Caco-2 (cell line): ENCODE measurements at regions not wholly inside any gene's neighbourhood (a gene's known extent, or its start where the extent isn't known, plus 50 kb on each side); places are given as distances from the start of the nearest gene placed in this dataset.

Experiments used
- BruUV-seq: library from RNA; stranded (reverse); fragments of 400-500 nt; replicated peaks from 2 replicates; lab custom pipeline; 2021; lab: Mats Ljungman, UMichigan
- CTCF ChIA-PET: fragments of 300-600 bp; sonication (Branson Sonifier 250); formaldehyde crosslinking; loops from one replicate; lab custom pipeline; 2022; ENCODE audit warnings: antibody characterized with exemption; lab: Charles Lee
- POLR2A ChIA-PET: fragments of 300-600 bp; sonication (Branson Sonifier 250); formaldehyde crosslinking; loops from one replicate; lab custom pipeline; 2022; ENCODE audit warnings: antibody characterized with exemption; lab: Charles Lee
- DNase-seq, 2 experiments: peaks; one replicate each; pipeline versions ENCODE4 v3.0.0 to v3.0.0-alpha.2; 2020 to 2022
- H3K27me3 ChIP-seq: replicated peaks from 2 replicates; pipeline ENCODE4 v1.6.0; 2011; ENCODE audit warnings: low read length; ENCODE audit not compliant: control insufficient read depth, insufficient read depth
- H3K36me3 ChIP-seq: 2 replicates; pipeline ENCODE4 v1.5.1; 2011; ENCODE audit warnings: low read length; ENCODE audit not compliant: control insufficient read depth, insufficient read depth
- H3K4me1 ChIP-seq: fragments of 250-450 bp; sonication (Bioruptor Pico); 2 replicates; pipeline ENCODE4 v1.5.1; 2020; ENCODE audit warnings: mild to moderate bottlenecking
- H3K4me3 ChIP-seq: 2 replicates; pipeline ENCODE4 v1.5.1; 2011; ENCODE audit warnings: low read depth, mild to moderate bottlenecking, control low read depth, low read length
- H3K9me3 ChIP-seq: fragments of 250-450 bp; sonication (Bioruptor Pico); 2 replicates; pipeline ENCODE4 v1.5.1; 2020; ENCODE audit warnings: mild to moderate bottlenecking, moderate library complexity
- H3K27ac Mint-ChIP-seq: one replicate; pipeline ENCODE4 v1.8.0; 2022; ENCODE audit warnings: mixed read lengths; ENCODE audit not compliant: unreplicated experiment
- H3K27me3 Mint-ChIP-seq: one replicate; pipeline ENCODE4 v1.8.0; 2022; ENCODE audit warnings: mixed read lengths; ENCODE audit not compliant: insufficient read depth, unreplicated experiment
- H3K36me3 Mint-ChIP-seq: one replicate; pipeline ENCODE4 v1.8.0; 2022; ENCODE audit warnings: mild to moderate bottlenecking, mixed read lengths; ENCODE audit not compliant: insufficient read depth, unreplicated experiment
- H3K4me1 Mint-ChIP-seq: one replicate; pipeline ENCODE4 v1.8.0; 2022; ENCODE audit warnings: low read depth, mixed read lengths; ENCODE audit not compliant: unreplicated experiment
- H3K4me3 Mint-ChIP-seq: one replicate; pipeline ENCODE4 v1.8.0; 2022; ENCODE audit warnings: mild to moderate bottlenecking, moderate library complexity, mixed read lengths; ENCODE audit not compliant: unreplicated experiment
- H3K9me3 Mint-ChIP-seq: one replicate; pipeline ENCODE4 v1.8.0; 2022; ENCODE audit warnings: mixed read lengths; ENCODE audit not compliant: unreplicated experiment
- intact Hi-C: fragments of 100-400 bp; cut with micrococcal nuclease; formaldehyde crosslinking; loops from one replicate; pipeline ENCODE4 v1.10.0; 2022; ENCODE audit not compliant: unreplicated experiment
- TF ChIP-seq, protein P1 (sequence below), 2 experiments: fragments of 200-600 bp in 1 of 2; IDR thresholded peaks; 1 replicate in 1 of 2; 2 replicates in 1 of 2; pipeline versions ENCODE4 v1.5.1 to v1.8.0; 2011 to 2022; ENCODE audit warnings: antibody characterized with exemption in 1 of 2, control low read depth in 1 of 2, inconsistent platforms in 1 of 2, low read depth in 1 of 2, low read length in 1 of 2, mild to moderate bottlenecking in 1 of 2, moderate library complexity in 1 of 2; ENCODE audit not compliant: insufficient read depth in 1 of 2, severe bottlenecking in 1 of 2, unreplicated experiment in 1 of 2

- no peak overlapping the region for H3K4me3 ChIP-seq
- Mint-ChIP-seq H3K27me3 (no peaks in the 10 kb centered on the region), H3K9me3 (peaks cover 24% of the 10 kb centered on the region), H3K4me3 (no peak overlapping the region), H3K4me1 (no peaks in the 10 kb centered on the region), H3K36me3 (no peaks in the 10 kb centered on the region), H3K27ac (no peak overlapping the region)
- no peaks in the 10 kb centered on the region for H3K27me3 ChIP-seq
- POLR2A ChIA-PET: no interaction called here
- TF ChIP-seq, protein P1, sequence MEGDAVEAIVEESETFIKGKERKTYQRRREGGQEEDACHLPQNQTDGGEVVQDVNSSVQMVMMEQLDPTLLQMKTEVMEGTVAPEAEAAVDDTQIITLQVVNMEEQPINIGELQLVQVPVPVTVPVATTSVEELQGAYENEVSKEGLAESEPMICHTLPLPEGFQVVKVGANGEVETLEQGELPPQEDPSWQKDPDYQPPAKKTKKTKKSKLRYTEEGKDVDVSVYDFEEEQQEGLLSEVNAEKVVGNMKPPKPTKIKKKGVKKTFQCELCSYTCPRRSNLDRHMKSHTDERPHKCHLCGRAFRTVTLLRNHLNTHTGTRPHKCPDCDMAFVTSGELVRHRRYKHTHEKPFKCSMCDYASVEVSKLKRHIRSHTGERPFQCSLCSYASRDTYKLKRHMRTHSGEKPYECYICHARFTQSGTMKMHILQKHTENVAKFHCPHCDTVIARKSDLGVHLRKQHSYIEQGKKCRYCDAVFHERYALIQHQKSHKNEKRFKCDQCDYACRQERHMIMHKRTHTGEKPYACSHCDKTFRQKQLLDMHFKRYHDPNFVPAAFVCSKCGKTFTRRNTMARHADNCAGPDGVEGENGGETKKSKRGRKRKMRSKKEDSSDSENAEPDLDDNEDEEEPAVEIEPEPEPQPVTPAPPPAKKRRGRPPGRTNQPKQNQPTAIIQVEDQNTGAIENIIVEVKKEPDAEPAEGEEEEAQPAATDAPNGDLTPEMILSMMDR (IDR thresholded peaks at IDR 0.05; ENCODE audit: insufficient read depth in 1 of 2, low read depth in 1 of 2, low read length in 1 of 2, severe bottlenecking in 1 of 2, unreplicated experiment in 1 of 2): no peak
- H3K4me1 ChIP-seq: no peaks in the 10 kb centered on the region
- peaks cover 11% of the 10 kb centered on the region for H3K9me3 ChIP-seq
- CTCF ChIA-PET: no interaction called here
- H3K36me3 ChIP-seq: no peaks in the 10 kb centered on the region
- BruUV-seq: no TSS peak
- no peak for DNase-seq
- intact Hi-C loops: no loop called here
These were observed 136.1 kb upstream of the CDK6 start for GRCh38 chr7:92972441-92972840.

DNA sequence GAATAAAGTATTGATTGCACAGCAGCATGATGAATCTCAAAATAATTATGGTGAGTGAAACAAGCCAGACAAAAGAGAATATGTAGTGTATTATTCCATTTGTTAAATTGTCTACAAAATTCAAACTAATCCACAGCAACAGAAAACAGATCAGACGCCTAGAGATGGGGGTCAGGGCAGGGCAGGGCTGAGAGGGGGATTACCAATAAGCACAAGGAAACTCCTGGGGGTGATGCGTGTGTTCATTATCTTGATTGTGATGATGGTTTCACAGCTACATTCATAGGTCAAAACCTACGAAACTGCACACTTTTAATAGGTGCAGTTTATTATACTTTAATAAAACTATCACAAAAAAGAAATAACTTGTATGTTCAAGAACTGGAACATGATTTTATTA lies 132.7 kb upstream of the CDK6 start:
- BruUV-seq: no TSS peak
- CTCF ChIA-PET: no interaction called here
- no peak overlapping the region for H3K27ac Mint-ChIP-seq
- no peak overlapping the region for H3K4me3 Mint-ChIP-seq
- no peaks in the 10 kb centered on the region for H3K9me3 Mint-ChIP-seq
- no peak for DNase-seq
- intact Hi-C loops: no loop called here
- no peaks in the 10 kb centered on the region for H3K36me3 Mint-ChIP-seq
- H3K9me3 ChIP-seq: no peaks in the 10 kb centered on the region; the same call in 1 of the 2 replicates
- H3K27me3 ChIP-seq: no peaks in the 10 kb centered on the region
- TF ChIP-seq, protein P1 (IDR thresholded peaks at IDR 0.05; ENCODE audit: insufficient read depth in 1 of 2, low read depth in 1 of 2, low read length in 1 of 2, severe bottlenecking in 1 of 2, unreplicated experiment in 1 of 2): no peak
- no peak overlapping the region for H3K4me3 ChIP-seq
- POLR2A ChIA-PET: no interaction called here
- H3K4me1 Mint-ChIP-seq: no peaks in the 10 kb centered on the region
- no peaks in the 10 kb centered on the region for H3K4me1 ChIP-seq
- H3K27me3 Mint-ChIP-seq: no peaks in the 10 kb centered on the region
- no peaks in the 10 kb centered on the region for H3K36me3 ChIP-seq

- H3K4me1 ChIP-seq: no peaks in the 10 kb centered on the region
- CTCF ChIA-PET: no interaction called here
- no peak overlapping the region for H3K4me3 ChIP-seq
- Mint-ChIP-seq H3K9me3 (no peaks in the 10 kb centered on the region), H3K4me3 (no peak overlapping the region), H3K4me1 (no peaks in the 10 kb centered on the region), H3K27ac (no peak overlapping the region), H3K27me3 (no peaks in the 10 kb centered on the region), H3K36me3 (no peaks in the 10 kb centered on the region)
- BruUV-seq: no TSS peak
- no peaks in the 10 kb centered on the region for H3K27me3 ChIP-seq
- no peaks in the 10 kb centered on the region for H3K36me3 ChIP-seq
- H3K9me3 ChIP-seq: no peaks in the 10 kb centered on the region
- DNase-seq: no peak
- POLR2A ChIA-PET: no interaction called here
- TF ChIP-seq, protein P1 (IDR thresholded peaks at IDR 0.05; ENCODE audit: insufficient read depth in 1 of 2, low read depth in 1 of 2, low read length in 1 of 2, severe bottlenecking in 1 of 2, unreplicated experiment in 1 of 2): no peak
- intact Hi-C loops: no loop called here
These were observed 132.1 kb upstream of the CDK6 start for GRCh38 chr7:92968502-92968901.
